WTC11 (cell line): ENCODE measurements at regions not wholly inside any gene's neighbourhood (a gene's known extent, or its start where the extent isn't known, plus 50 kb on each side); places are given as distances from the start of the nearest gene placed in this dataset.

Experiments used
- ATF1 ChIP-seq: sonication (generic); formaldehyde crosslinking; IDR thresholded peaks from 2 replicates; pipeline ENCODE4 v1.8.1; 2023; ENCODE audit warnings: mild to moderate bottlenecking, moderate library complexity, missing genetic modification reagents
- CREM ChIP-seq: sonication (generic); formaldehyde crosslinking; IDR thresholded peaks from 2 replicates; pipeline ENCODE4 v1.8.1; 2022; ENCODE audit warnings: mild to moderate bottlenecking, missing genetic modification reagents, moderate library complexity
- GABPB1 ChIP-seq: sonication (generic); formaldehyde crosslinking; IDR thresholded peaks from 2 replicates; pipeline ENCODE4 v1.8.1; 2023; ENCODE audit warnings: mild to moderate bottlenecking, missing genetic modification reagents
- HMGA2 ChIP-seq: fragments of 250-450 bp; sonication (Bioruptor Pico); IDR thresholded peaks from 2 replicates; pipeline ENCODE4 v1.4.0; 2021; ENCODE audit warnings: mild to moderate bottlenecking, moderate library complexity
- IRF2 ChIP-seq: sonication (generic); formaldehyde crosslinking; IDR thresholded peaks from 2 replicates; pipeline ENCODE4 v1.8.0; 2022; ENCODE audit warnings: low read depth, missing genetic modification reagents, borderline replicate concordance
- JUN ChIP-seq: sonication (generic); formaldehyde crosslinking; IDR thresholded peaks from 2 replicates; pipeline ENCODE4 v1.8.0; 2023; ENCODE audit warnings: mild to moderate bottlenecking, missing genetic modification reagents
- NFYB ChIP-seq: sonication (generic); formaldehyde crosslinking; conservative IDR thresholded peaks from 2 replicates; pipeline ENCODE4 v1.8.0; 2022; ENCODE audit warnings: low read depth, missing genetic modification reagents
- SMAD3 ChIP-seq: sonication (generic); formaldehyde crosslinking; IDR thresholded peaks from 2 replicates; pipeline ENCODE4 v1.8.0; 2022; ENCODE audit warnings: missing genetic modification reagents, mild to moderate bottlenecking, borderline replicate concordance
- TCF7 ChIP-seq: sonication (generic); formaldehyde crosslinking; IDR thresholded peaks from 2 replicates; pipeline ENCODE4 v1.8.0; 2022; ENCODE audit warnings: mild to moderate bottlenecking, low read depth, missing genetic modification reagents, moderate library complexity
- ZNF138 ChIP-seq: sonication (generic); formaldehyde crosslinking; conservative IDR thresholded peaks from 2 replicates; pipeline ENCODE4 v1.8.1; 2022; ENCODE audit warnings: mild to moderate bottlenecking, moderate library complexity, missing genetic modification reagents
- ZNF232 ChIP-seq: sonication (generic); formaldehyde crosslinking; IDR thresholded peaks from 2 replicates; pipeline ENCODE4 v1.8.0; 2022; ENCODE audit warnings: mild to moderate bottlenecking, missing genetic modification reagents
- TF ChIP-seq, protein P1 (sequence below): fragments of 200-600 bp; IDR thresholded peaks from 2 replicates; pipeline ENCODE4 v1.8.0; 2022; ENCODE audit warnings: antibody characterized with exemption
- TF ChIP-seq, protein P2 (sequence below): sonication (generic); formaldehyde crosslinking; IDR thresholded peaks from 2 replicates; pipeline ENCODE4 v1.8.1; 2023; ENCODE audit warnings: mild to moderate bottlenecking, missing genetic modification reagents

DNA sequence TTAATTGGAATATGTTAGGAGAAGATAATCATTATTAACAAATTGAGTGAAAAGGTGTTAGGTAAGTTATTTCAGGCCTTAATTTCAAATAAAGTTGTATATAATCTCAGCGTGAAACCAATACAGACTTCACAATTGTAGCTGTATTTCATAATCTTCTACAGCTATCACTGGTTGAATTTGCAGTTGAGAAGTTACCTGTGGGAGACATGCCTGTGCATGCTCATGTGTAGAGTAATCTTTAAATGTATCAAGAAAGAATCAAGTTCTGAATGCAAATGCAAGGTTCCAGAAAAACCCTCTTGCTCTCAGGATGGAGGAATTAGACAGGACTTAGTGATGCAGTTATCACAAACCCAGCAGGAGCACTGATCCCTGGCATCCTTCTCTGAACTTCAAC is 938.4 kb upstream of the SLC10A2 start:
- TF ChIP-seq, protein P1, sequence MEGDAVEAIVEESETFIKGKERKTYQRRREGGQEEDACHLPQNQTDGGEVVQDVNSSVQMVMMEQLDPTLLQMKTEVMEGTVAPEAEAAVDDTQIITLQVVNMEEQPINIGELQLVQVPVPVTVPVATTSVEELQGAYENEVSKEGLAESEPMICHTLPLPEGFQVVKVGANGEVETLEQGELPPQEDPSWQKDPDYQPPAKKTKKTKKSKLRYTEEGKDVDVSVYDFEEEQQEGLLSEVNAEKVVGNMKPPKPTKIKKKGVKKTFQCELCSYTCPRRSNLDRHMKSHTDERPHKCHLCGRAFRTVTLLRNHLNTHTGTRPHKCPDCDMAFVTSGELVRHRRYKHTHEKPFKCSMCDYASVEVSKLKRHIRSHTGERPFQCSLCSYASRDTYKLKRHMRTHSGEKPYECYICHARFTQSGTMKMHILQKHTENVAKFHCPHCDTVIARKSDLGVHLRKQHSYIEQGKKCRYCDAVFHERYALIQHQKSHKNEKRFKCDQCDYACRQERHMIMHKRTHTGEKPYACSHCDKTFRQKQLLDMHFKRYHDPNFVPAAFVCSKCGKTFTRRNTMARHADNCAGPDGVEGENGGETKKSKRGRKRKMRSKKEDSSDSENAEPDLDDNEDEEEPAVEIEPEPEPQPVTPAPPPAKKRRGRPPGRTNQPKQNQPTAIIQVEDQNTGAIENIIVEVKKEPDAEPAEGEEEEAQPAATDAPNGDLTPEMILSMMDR: no peak
- TF ChIP-seq JUN (CRISPR knock-in tag) (no peak), ZNF232 (no peak), ATF1 (CRISPR knock-in tag) (no peak), IRF2 (CRISPR knock-in tag) (no peak), CREM (CRISPR knock-in tag) (no peak), SMAD3 (CRISPR knock-in tag) (no peak), ZNF138 (CRISPR knock-in tag) (no peak), HMGA2 (CRISPR knock-in tag) (no peak), NFYB (CRISPR knock-in tag) (no peak), GABPB1 (CRISPR knock-in tag) (no peak), TCF7 (no peak)
- TF ChIP-seq, protein P2, sequence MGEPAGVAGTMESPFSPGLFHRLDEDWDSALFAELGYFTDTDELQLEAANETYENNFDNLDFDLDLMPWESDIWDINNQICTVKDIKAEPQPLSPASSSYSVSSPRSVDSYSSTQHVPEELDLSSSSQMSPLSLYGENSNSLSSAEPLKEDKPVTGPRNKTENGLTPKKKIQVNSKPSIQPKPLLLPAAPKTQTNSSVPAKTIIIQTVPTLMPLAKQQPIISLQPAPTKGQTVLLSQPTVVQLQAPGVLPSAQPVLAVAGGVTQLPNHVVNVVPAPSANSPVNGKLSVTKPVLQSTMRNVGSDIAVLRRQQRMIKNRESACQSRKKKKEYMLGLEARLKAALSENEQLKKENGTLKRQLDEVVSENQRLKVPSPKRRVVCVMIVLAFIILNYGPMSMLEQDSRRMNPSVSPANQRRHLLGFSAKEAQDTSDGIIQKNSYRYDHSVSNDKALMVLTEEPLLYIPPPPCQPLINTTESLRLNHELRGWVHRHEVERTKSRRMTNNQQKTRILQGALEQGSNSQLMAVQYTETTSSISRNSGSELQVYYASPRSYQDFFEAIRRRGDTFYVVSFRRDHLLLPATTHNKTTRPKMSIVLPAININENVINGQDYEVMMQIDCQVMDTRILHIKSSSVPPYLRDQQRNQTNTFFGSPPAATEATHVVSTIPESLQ: no peak
